M059J (cell line): ENCODE measurements at regions not wholly inside any gene's neighbourhood (a gene's known extent, or its start where the extent isn't known, plus 50 kb on each side); places are given as distances from the start of the nearest gene placed in this dataset.

ENCODE experiments used
- DNase-seq: peaks from one replicate; pipeline ENCODE4 v3.0.0-alpha.2; 2012; ENCODE audit warnings: low read depth

DNA sequence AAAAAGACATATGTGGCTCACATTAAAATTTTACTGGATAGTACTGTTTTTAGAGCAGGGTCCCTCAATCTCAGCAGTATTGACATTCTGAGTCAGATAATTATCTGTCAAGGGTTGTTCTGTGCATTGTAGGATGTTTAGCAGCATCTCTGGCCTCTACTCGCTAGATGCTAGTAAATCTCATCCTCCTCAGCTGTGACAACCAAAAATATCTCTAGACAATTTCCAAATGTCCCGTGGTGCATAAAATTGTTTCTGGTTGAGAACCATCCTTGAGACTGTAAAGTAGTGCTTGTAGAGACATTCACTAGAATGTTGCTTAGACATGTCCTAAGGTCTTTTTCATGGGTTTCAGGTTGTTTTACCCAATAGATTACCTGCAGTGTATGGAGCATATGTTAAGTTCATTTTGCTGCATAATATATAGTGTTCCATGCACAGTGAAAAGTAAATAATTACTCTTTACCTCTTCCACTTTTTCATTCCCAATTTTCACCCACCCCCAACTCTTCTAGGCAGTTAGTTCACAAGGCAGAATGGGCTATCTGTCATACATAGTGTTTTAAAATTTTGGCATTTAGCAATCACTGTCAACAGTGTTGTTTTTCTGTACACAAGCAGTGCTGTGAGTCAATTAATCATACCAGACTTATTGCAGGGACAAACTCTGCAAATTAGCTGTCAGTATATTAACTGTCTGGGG is 200.2 kb upstream of the SLC38A2 start:
- no peak for DNase-seq

DNA sequence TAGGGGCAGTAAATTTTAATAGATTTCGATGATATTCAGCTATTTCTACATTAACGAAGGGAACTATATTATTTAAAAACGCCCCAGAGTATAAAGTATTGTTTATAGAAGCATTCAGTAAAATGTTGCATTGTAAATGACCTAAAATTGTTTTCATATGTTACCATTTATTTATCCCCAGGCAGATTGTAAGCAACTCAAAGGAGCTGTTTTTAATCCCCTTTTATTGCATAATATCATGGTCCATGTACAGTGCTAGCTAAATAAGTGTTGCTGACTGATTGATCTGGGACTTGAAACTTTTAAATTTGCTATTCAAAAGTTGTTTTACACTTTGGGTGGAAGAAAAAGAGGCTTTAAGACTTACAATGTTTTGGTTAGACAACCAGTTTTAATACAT is 199.0 kb upstream of the SLC38A2 start:
- DNase-seq = no peak

DNA sequence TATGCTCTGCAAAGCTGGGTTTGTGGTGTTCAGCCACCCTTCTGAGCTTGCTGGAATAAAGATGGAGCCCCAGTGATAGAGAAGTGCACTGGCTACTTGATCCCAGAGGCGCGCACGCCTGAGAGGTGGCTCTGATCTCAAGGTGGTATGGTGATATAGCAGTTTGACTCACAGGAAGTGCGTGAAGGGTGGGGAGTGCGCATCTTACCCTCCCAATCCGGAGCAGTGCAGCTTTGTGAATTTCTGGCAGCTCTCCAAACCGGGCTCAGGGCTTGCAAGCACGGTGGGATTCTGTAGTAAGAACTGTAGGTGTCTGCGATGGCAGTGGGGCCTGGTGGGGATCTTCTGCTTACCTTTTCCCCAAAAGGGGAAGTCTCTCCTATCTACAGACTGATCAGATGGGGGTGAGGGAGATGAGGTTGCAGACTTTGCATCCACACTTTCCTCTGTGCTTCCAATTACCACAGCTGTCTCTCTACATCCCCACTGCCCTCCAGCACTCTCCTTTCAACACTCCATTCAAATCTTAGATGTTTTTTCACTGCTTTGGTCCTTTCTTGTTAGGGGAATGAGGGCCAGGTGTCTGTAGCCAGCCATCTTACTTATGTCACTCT is 197.4 kb upstream of the SLC38A2 start:
- no peak for DNase-seq

DNA sequence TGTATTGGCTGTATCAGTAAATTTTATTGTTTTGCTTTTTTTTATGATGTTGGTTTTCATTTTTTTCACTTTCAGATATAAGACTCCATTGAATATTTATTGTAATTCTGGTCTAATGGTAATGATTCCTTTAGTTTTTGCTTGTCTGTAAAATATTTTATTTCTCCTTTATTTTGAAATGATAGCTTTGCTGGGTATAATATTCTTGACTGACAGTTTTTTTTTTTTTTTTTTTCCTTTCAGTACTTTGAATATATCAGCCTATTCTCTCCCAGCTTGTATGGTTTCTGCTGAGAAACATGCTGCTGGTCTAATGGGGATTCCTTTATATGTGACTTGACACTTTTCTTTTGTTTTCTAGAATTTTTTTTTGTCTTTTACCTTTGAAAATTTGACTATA is 195.1 kb upstream of the SLC38A2 start:
- no peak for DNase-seq

DNA sequence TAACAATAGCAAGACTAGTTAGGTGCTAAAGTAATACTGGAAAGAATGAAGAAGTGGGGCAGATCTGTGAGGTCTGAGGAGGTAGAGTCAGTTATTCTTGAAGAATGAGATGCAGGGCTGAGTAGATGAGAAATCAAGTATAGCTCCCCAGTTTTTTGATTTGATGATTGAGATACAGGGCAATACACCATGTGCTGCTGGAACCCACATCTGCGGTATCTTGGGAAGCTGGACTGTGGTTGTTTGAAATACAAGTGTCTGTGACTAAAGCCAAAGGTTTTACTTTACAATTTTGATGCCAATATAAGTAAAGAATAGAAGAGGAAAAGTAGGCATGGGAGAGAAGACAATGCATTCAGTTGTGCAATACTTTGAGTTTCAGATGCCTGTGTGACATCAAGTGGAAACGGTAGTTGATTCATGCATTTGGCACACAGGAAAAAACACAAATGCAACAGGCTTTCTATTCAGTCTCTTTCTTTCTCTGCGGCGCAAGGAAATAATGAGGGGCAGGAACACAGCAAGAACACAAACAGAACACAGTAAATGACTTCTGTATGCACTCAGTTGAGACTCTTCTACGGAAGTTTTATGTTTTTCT is 190.2 kb upstream of the SLC38A2 start:
- DNase-seq = peak; percentile 94

DNA sequence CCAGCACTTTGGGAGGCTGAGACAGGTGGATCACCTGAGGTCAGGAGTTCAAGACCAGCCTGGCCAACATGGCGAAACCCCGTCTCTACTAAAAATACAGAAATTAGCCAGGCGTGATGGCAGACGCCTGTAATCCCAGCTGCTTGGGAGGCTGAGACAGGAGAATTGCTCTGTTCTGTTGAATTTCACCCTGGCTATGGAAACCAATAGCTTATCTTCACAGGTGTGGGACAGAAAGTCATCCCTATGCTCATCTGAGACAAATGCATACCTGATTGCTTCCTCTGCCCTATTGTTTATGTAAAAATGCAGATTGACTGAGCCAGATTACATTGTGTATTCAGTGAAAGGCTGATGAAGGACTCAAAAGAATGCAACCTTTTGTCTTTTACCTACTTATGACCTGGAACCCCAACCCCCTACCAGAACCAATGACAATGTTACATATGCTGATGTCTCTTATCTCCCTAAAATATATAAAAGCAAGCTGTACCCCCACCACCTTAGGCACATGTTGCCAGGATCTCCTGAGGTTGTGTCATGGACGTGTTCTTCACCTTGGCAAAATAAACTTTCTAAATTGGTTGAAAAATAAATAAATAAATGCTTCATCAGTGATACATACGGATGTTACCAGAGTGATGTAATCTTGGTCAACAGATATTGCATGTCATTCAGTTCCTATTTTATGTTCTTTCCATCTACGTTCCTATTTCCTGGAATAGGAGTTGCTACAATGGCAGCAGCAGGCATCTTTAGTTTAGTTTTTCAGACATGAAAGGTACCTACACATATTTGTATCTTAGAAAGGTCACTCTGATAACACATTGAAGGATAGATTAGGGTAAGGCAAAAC is 189.4 kb upstream of the SLC38A2 start:
- peak; percentile 58 for DNase-seq

DNA sequence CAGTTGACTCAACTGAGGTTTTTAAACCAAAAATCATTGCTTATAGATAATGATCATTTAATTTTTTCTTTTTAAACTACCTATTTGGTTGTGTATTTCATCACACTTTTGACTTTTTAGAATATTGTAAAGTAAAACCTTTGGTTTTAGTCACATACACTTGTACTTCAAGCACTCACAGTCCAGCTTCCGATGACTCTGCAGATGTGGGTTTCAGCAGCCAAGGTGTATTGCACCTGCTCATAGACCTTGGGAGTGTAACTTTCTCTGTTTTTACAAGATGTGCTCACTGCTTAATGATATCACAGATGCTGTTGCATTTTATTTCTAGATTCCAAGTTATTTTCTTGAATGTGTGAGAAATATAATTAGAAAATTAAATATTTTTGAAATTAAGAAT is 188.3 kb upstream of the SLC38A2 start:
- DNase-seq = no peak

DNA sequence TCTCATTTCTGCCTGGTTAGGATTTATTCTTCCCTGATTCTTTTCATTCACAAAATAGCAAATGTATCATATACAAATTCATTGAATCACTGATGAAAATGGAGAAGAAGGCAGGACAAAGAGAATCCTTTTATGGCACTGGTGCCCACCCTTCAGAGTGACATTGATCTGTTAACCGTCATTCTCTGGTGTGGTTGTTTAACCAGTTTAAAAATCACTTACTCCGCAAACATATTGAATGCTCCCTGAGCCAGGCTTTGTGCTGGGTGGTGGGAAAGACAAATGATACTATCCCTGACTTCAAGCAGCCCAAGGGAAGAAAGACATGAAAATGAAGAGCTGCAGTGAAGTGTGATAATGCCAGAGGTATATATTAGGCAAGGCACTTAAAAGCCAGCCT is 187.5 kb upstream of the SLC38A2 start:
- DNase-seq = no peak

DNA sequence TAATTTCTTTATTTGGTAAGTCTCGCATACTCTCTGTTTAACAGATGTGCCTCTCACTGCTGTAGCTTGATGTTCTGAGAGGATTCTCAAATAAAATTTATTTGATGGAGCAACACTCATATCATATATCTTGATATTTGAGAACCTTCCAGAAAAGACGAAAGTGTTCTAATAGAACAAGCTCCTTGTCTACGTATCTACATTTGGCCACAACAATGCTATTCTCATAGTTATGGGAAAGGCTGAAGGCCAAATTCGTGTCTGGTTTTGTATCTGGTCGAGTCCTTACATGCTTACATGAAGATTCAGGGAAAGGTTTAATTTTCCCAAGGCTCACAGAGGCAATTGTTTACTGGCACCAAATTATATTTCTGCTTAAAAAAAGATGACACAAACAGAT is 186.7 kb upstream of the SLC38A2 start:
- DNase-seq = no peak

DNA sequence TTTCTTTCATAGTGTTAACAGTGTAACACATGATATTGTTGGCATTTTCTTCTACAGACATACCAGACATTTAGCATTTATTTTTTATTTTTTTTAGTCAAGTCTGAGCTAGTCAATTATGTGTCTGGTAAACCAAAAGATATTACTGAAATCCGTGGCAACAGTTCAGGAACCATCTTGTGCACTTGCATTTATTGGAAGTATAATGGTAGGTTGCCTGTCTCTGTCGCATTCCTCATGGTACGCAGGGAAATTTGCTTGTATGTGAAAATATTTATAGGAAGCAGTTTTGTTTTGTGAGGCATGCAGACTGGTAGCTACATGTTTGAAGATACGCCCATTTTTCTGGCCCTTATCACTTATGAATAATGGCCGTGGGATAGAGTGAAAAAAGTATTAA is 186.1 kb upstream of the SLC38A2 start:
- DNase-seq = no peak

DNA sequence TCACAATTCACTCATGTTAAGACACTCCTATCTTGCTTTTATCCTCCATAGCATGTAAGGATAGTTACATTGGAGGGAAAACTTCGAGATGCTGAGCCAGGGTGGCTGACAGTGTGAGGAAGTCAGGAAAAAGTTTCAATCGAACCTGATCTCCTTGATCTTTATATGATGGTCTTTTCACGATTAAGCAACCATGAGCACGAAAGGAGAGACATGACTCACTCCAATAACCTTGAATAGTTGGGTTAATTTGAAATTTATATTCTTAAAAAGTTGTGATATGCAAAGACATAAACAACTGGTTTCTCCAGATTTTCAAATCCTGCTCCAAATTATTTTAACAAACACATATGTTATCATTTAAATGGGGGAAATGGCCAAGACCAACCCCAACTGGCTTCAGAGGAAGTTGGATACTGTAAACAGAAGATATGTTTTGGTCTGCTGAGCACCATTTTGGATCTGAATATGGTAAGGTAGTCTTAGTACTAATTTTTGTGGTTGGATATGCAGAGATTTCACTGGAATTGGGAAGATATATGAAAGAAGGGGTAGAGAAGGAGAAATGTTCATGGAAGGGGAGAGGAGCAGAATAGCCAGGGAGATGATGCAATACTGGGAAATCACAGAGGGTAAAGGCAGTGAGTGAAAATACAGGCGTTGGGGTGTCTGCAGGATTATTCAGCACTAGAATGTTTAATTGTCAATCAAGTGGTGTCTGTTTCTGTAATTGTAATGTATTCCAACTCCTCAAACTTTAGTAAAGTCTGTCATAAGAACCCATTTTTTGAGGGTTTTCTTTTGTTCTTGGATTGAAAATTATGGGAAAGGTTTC is 185.2 kb upstream of the SLC38A2 start:
- peak; percentile 74 for DNase-seq

DNA sequence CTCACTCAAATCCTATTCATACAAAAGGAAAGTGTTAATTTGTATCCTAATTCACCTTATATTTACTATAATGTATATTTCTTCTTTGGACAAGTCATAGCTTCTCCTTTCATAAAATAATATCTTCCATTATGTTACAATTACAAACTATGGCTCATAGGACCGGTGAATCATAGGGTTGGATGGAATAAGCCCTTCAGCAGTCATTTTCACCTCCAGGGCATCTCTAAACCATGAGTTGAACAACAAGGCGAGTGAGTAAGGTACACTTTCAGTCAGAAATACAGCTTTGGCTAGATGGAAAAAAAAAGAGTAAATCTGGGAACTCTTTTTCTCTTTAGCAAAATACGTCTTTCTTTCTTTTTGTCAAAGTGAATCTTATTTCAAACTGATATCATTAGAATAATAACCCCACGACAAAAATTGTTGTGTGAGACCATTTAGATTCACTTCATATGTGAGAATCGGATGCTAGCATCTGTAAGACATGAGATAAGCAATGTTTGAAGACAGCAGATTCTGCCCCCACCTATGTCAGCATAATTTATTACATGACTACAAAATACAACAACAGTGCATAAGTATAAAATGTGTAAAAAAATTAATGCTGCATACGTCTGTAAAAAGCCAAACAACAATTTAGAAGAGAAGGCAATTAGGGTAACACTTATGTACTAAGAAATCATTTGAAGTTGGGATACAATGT is 184.4 kb upstream of the SLC38A2 start:
- peak; percentile 97 for DNase-seq

DNA sequence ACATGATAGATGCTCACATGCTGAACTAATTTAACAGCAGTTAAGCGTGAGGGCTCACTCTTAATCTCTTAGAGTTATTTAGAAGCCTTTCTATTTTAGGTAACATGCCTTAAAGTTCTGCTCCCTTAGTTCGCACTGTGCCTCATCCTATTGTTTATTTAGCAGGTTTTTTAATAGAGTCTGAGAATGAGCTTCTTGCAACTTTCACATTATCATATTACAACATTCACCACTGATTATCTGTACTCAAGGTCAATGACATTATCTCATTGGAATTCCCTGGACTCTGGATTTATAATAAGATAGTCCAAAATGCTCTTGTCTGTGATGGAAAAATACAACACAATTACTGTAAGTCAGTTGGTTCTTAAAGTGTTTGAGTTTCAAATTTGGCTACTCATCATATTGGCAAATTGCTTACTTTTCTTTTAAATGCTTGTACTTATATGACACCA is 183.6 kb upstream of the SLC38A2 start:
- DNase-seq = peak; percentile 98

DNA sequence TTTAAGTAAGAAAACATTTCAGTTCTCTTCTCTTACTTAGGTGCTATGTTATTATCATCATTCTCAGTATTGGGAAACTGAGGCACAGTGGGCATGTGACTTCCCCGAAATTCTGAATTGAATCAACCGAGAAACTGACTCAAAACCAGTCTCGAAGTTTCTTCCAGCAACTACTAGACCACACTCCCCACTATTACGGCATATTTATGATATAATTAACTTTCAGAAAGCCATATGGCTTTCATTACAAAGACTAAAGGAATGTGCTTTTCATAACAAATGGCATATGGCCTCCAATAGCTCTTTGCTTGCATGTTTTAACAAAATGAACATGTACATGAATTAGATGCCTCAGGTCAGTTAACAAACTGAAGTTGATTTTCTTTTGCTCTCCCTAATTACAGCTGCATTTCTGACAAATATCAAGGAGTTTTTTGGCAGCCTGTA is 182.9 kb upstream of the SLC38A2 start:
- DNase-seq = peak; percentile 72

DNA sequence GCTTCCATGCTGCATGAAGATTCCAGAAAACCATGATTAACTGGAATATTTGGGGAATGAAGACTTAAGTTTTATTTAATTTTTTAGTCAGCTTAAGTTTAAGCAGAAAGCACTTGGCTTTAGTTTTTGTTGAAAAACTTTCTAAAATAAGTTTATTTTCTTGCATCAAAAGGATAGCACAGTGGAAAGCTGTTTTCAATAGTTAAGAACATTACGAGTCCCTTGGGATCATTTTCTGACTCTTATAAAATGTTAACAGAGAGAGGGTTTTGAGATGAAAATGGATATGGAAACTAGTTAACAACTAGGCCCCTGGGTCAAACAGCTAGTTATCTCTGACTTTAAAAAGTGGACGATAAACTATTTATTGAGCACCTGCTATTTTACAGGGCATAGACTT is 181.9 kb upstream of the SLC38A2 start:
- DNase-seq = no peak

DNA sequence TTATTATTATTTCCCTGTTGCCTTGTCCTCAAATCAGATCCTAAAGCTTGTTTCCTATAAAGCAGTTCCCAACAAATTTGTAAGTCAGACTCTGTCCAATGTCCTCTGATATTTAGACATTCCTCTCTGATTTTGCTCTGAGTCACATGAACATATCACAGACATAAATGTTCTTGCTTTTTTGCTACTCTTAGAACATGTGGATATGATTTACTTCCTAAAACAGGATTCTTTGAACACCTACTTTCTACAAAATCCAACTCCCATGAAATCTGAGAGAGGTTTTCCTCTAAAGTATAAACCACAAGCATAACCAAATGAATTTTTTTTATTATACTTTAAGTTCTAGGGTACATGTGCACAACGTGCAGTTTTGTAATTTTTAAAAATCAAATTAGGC is 181.3 kb upstream of the SLC38A2 start:
- peak; percentile 34 for DNase-seq

DNA sequence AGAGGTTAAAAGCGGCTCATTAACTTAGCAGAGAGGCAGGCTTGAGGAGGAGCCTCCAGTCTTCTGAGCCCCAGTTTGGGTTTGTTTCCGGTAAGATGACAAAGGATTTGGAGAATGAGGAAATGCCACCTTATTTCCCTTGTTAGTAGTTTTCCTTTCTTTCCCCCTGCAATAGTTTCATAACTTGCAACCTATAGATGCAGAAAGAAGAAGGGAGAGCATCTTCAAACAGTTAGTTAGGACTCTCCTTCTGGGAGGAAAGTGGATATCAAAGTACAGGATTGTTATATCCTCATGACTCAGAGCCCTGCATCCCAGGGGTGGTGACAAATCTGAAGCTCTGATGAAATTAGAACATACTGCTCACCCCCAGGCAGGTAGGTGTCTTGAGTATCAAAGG is 180.7 kb upstream of the SLC38A2 start:
- peak; percentile 84 for DNase-seq

DNA sequence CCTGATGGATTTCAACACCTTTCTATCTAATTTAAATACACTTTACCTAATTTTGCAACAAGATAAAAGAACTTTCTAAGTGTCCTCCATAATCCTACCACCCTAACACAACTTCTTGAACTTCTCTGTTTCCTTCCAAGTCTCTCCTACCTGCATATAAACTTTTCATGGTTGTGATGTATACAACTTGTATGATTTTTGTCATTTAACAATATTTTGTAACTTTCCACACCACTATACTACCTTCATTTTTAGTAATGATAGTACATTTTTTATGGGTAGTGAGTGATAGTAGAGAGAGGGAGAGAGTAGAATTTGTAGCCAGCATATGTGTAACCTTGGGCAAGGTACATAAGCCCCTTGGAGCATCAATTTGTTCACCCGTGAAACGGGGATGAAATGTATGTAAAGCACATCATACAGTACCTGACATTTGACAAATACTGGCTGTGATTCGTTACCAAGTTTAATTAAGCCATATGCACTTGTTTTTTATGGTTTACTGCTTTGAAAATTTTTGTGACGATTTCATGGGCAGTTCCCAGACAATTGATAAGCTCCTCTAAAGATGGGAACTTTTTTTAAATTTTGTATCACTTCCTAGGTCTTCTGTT is 177.8 kb upstream of the SLC38A2 start:
- DNase-seq = no peak

DNA sequence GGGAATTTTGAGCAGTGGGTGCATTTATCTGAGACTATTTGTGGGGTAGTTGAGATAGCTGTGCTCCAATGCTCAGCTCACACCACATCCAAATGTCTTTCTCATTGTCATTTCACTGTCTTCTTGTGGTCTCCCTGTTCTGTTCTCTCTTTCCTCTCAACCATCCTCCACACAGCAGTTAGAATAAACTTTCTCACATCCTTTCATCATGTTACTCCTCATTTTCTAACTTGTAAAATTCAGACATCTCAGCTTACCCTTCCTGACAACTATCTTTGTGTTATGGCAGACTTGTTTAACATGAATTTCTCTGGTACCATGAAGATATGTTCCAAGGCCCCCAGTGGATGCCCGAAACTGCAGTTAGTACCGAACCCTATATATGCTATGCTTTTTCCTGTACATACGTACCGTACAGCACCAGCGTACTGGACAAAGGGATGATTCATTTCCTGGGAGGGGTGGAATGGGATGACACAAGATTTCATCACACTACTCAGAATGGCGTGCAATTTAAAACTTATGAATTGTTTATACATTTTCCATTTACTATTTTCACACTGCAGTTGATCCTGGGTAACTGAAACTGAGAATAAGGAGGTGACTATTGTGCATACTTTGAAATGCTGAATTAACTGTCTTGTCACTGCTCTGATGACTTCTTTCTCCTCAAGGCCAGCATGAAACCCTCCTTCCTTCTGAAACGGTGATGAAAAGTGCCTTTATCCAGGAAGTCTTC is 177.1 kb upstream of the SLC38A2 start:
- peak; percentile 86 for DNase-seq
